Esophagus muscularis mucosa (tissue), 4 donors: ENCODE measurements at regions not wholly inside any gene's neighbourhood (a gene's known extent, or its start where the extent isn't known, plus 50 kb on each side); places are given as distances from the start of the nearest gene placed in this dataset.
"Not testable (repeated sequence)": the region's sequence is repeated elsewhere in the genome, so short reads cannot be mapped to it uniquely, and the experiment has no call there.

Source experiments
- DNase-seq: peaks from one replicate; pipeline ENCODE4 v3.0.0-alpha.2; 2017; ENCODE audit errors: extremely low spot score
- H3K27ac ChIP-seq, 4 donors: fragments of 200-600 bp; sonication (generic); replicated peaks in 1 of 4; 1 replicate in 3 of 4; 2 replicates in 1 of 4; pipeline ENCODE4 v1.5.1; 2016 to 2019; ENCODE audit warnings: mild to moderate bottlenecking in 1 of 4
- H3K27me3 ChIP-seq, 4 donors: fragments of 200-600 bp; sonication (generic); one replicate each; pipeline versions ENCODE4 v1.5.1 to v1.6.0; 2016 to 2019
- H3K36me3 ChIP-seq, 4 donors: fragments of 200-600 bp; sonication (generic); one replicate each; pipeline ENCODE4 v1.5.1; 2016 to 2019
- H3K4me1 ChIP-seq, 4 donors: fragments of 200-600 bp; sonication (generic); one replicate each; pipeline ENCODE4 v1.5.1; 2016 to 2019
- H3K4me3 ChIP-seq, 4 donors: fragments of 200-600 bp; sonication (generic); 1 replicate in 2 of 4; 2 replicates in 2 of 4; pipeline ENCODE4 v1.5.1; 2016 to 2019; ENCODE audit warnings: mild to moderate bottlenecking in 4 of 4, moderate library complexity in 1 of 4
- H3K9me3 ChIP-seq, 4 donors: fragments of 200-600 bp; sonication (generic); 1 replicate in 3 of 4; 2 replicates in 1 of 4; pipeline ENCODE4 v1.5.1; 2016 to 2019
- CTCF ChIP-seq, 3 experiments: fragments of 200-600 bp in 2 of 3; fragments of 450-650 bp in 1 of 3; sonication (generic) in 2 of 3; IDR thresholded peaks; one replicate each; pipeline ENCODE4 v1.5.1; 2017 to 2019; ENCODE audit warnings: antibody characterized with exemption in 3 of 3, mild to moderate bottlenecking in 2 of 3, moderate library complexity in 1 of 3
- EP300 ChIP-seq: sonication (generic); formaldehyde crosslinking; IDR thresholded peaks from one replicate; pipeline ENCODE4 v1.6.1; 2017; ENCODE audit warnings: antibody characterized with exemption
- POLR2A ChIP-seq: fragments of 450-650 bp; IDR thresholded peaks from one replicate; pipeline ENCODE4 v1.6.1; 2017; ENCODE audit warnings: antibody characterized with exemption, moderate library complexity, mild to moderate bottlenecking, low read depth
- POLR2AphosphoS5 ChIP-seq, 2 donors: sonication (generic); formaldehyde crosslinking; IDR thresholded peaks; one replicate each; pipeline ENCODE4 v1.6.1; 2017; ENCODE audit warnings: antibody characterized with exemption in 2 of 2
- WGBS: methylation state at CpG from one replicate; pipeline ENCODE4 v1.1.5; 2018; 5-methylcytosine and 5-hydroxymethylcytosine counted together
- intact Hi-C: fragments of 100-400 bp; cut with DNase I; formaldehyde crosslinking; loops from one replicate; pipeline ENCODE4 v1.15.1; 2023

- Histone ChIP-seq H3K4me3 (no peak overlapping the region), H3K9me3 (no peaks in the 10 kb centered on the region), H3K36me3 (no peaks in the 10 kb centered on the region), H3K4me1 (no peaks in the 10 kb centered on the region), H3K27ac (no peak overlapping the region), H3K27me3 (no peaks in the 10 kb centered on the region)
- WGBS: 68% methylated on average over 2 of the region's 2 CpGs
- intact Hi-C loops: no loop called here
- no peak for DNase-seq
- no peak for TF ChIP-seq POLR2AphosphoS5 (IDR thresholded peaks at IDR 0.05)
- TF ChIP-seq CTCF (IDR thresholded peaks at IDR 0.05): no peak
- no peak for TF ChIP-seq POLR2A
- no peak for TF ChIP-seq EP300
Observed at GRCh38 chr11:130562549-130562948, 114.1 kb downstream of the ADAMTS15 start.

- H3K27me3 ChIP-seq, H3K27ac ChIP-seq, H3K9me3 ChIP-seq, intact Hi-C loops, DNase-seq, H3K36me3 ChIP-seq, H3K4me3 ChIP-seq, H3K4me1 ChIP-seq: not testable (repeated sequence)
- 81% methylated on average over 7 of the region's 7 CpGs for WGBS
Observed at GRCh38 chr11:130566360-130566759, 117.9 kb downstream of the ADAMTS15 start.

GRCh38 chr11:130571519-130571918 is 123.1 kb downstream of the ADAMTS15 start:
- H3K4me3 ChIP-seq: no peak overlapping the region
- no peaks in the 10 kb centered on the region for H3K27me3 ChIP-seq
- DNase-seq: no peak
- TF ChIP-seq EP300 (no peak), POLR2A (no peak), CTCF (IDR thresholded peaks at IDR 0.05) (no peak), POLR2AphosphoS5 (IDR thresholded peaks at IDR 0.05) (no peak)
- WGBS: 80% methylated on average over 1 of the region's 1 CpG
- no peaks in the 10 kb centered on the region for H3K9me3 ChIP-seq
- no peaks in the 10 kb centered on the region for H3K36me3 ChIP-seq
- H3K27ac ChIP-seq: no peak overlapping the region
- H3K4me1 ChIP-seq: peaks cover 0 to 10% (median 0%) of the 10 kb centered on the region in 4 donors
- intact Hi-C loops: no loop called here

GRCh38 chr11:130571947-130572584 is 123.6 kb downstream of the ADAMTS15 start:
- Histone ChIP-seq H3K4me1 (peaks cover 0 to 10% (median 0%) of the 10 kb centered on the region in 4 donors), H3K27ac (no peak overlapping the region), H3K9me3 (no peaks in the 10 kb centered on the region), H3K27me3 (no peaks in the 10 kb centered on the region), H3K4me3 (no peak overlapping the region), H3K36me3 (no peaks in the 10 kb centered on the region)
- DNase-seq: no peak
- no peak for TF ChIP-seq POLR2AphosphoS5 (IDR thresholded peaks at IDR 0.05)
- no peak for TF ChIP-seq CTCF (IDR thresholded peaks at IDR 0.05)
- no peak for TF ChIP-seq POLR2A
- no peak for TF ChIP-seq EP300
- intact Hi-C loops: no loop called here
- 59% methylated on average over 10 of the region's 10 CpGs for WGBS

GRCh38 chr11:130573767-130574166 is 125.3 kb downstream of the ADAMTS15 start:
- TF ChIP-seq POLR2A (no peak), POLR2AphosphoS5 (IDR thresholded peaks at IDR 0.05) (no peak), CTCF (IDR thresholded peaks at IDR 0.05) (no peak), EP300 (no peak)
- H3K4me3 ChIP-seq: no peak overlapping the region
- H3K27ac ChIP-seq: no peak overlapping the region
- no peak for DNase-seq
- H3K27me3 ChIP-seq: no peaks in the 10 kb centered on the region
- WGBS: 85% methylated on average over 2 of the region's 2 CpGs
- H3K4me1 ChIP-seq: peaks cover 5 to 21% (median 6%) of the 10 kb centered on the region in 4 donors
- intact Hi-C loops: no loop called here
- H3K36me3 ChIP-seq: no peaks in the 10 kb centered on the region
- H3K9me3 ChIP-seq: no peaks in the 10 kb centered on the region
